Breast epithelium (tissue), 3 donors: ENCODE measurements at regions not wholly inside any gene's neighbourhood (a gene's known extent, or its start where the extent isn't known, plus 50 kb on each side); places are given as distances from the start of the nearest gene placed in this dataset.

Experiments
- CTCF ChIP-seq, 3 donors: fragments of 450-650 bp; IDR thresholded peaks; one replicate each; pipeline ENCODE4 v1.5.1; 2016 to 2017; ENCODE audit warnings: antibody characterized with exemption in 3 of 3, mild to moderate bottlenecking in 3 of 3, moderate library complexity in 3 of 3
- POLR2A ChIP-seq: fragments of 450-650 bp; IDR thresholded peaks from one replicate; pipeline ENCODE4 v1.6.1; 2016; ENCODE audit warnings: antibody characterized with exemption, mild to moderate bottlenecking, moderate library complexity
- POLR2AphosphoS5 ChIP-seq, 3 donors: sonication (generic); formaldehyde crosslinking; IDR thresholded peaks; one replicate each; pipeline ENCODE4 v1.6.1; 2017; ENCODE audit warnings: antibody characterized with exemption in 3 of 3

- TF ChIP-seq CTCF (IDR thresholded peaks at IDR 0.05), result no peak
- TF ChIP-seq POLR2AphosphoS5 (IDR thresholded peaks at IDR 0.05), result no peak
- TF ChIP-seq POLR2A, result no peak
Measured at GRCh38 chr10:44811072-44811471, 100.1 kb upstream of the TMEM72 start.
